ENCODE measurements at regions not wholly inside any gene's neighbourhood (a gene's known extent, or its start where the extent isn't known, plus 50 kb on each side); places are given as distances from the start of the nearest gene placed in this dataset.

DNA sequence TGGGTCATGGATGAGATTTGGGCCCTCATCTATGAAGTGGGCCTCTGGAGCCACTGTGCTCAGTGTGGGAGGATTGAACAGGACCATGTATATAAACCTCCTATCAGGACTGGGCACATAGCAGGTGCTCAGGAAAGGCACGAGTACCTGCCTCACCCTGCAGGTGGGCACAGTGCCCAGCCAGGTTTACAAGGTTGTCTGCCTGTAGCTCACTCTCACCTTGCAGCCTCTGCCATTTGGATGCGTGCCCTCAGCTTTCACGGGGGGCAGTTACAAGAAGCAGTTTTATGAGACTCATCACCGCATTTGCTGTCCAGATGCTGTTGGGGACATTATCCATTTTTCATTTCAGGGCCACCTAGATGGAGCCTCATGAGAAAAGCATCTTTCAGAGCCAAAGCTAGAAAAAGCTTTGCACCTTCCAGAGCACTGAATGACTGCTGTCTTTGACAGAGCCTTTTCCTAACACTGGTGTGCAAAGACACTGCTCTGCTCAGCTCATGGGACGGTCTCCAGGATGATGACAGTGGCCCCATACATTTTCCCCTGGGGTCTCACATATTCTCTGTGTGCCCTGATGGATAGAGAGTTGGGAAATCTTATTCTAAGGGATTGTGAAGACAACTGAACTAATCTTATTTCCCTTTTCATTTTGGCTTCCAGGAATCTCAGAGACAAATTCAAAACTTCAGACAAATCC is 327.5 kb upstream of the RTL1 start:
- Mint-ChIP-seq H3K27me3 (ENCODE audit: low read depth) (no peaks in the 10 kb centered on the region), H3K36me3 (ENCODE audit: low read depth) (no peaks in the 10 kb centered on the region), H3K27ac (peak overlapping the region in 2 of 3 experiments; percentile 88 to 93), H3K4me3 (peak overlapping the region in 2 of 3 experiments; percentile 8 to 36), H3K4me1 (peaks cover 61% of the 10 kb centered on the region), H3K9me3 (no peaks in the 10 kb centered on the region)
- TF ChIP-seq, protein P1, sequence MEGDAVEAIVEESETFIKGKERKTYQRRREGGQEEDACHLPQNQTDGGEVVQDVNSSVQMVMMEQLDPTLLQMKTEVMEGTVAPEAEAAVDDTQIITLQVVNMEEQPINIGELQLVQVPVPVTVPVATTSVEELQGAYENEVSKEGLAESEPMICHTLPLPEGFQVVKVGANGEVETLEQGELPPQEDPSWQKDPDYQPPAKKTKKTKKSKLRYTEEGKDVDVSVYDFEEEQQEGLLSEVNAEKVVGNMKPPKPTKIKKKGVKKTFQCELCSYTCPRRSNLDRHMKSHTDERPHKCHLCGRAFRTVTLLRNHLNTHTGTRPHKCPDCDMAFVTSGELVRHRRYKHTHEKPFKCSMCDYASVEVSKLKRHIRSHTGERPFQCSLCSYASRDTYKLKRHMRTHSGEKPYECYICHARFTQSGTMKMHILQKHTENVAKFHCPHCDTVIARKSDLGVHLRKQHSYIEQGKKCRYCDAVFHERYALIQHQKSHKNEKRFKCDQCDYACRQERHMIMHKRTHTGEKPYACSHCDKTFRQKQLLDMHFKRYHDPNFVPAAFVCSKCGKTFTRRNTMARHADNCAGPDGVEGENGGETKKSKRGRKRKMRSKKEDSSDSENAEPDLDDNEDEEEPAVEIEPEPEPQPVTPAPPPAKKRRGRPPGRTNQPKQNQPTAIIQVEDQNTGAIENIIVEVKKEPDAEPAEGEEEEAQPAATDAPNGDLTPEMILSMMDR (IDR thresholded peaks at IDR 0.05; ENCODE audit: unreplicated experiment in 3 of 3) = no peak

- H3K27me3 Mint-ChIP-seq (ENCODE audit: low read depth) = no peaks in the 10 kb centered on the region
- no peaks in the 10 kb centered on the region for H3K36me3 Mint-ChIP-seq (ENCODE audit: low read depth)
- TF ChIP-seq, protein P1 (IDR thresholded peaks at IDR 0.05; ENCODE audit: unreplicated experiment in 3 of 3) = no peak
- peaks cover 54% of the 10 kb centered on the region for H3K4me1 Mint-ChIP-seq
- no peaks in the 10 kb centered on the region for H3K9me3 Mint-ChIP-seq
- peak overlapping the region in 1 of 3 experiments; percentile 8 for H3K4me3 Mint-ChIP-seq
- peak overlapping the region in 2 of 3 experiments; percentile 88 to 93 for H3K27ac Mint-ChIP-seq
Observed at GRCh38 chr14:101231828-101232227, 328.3 kb upstream of the RTL1 start.

DNA sequence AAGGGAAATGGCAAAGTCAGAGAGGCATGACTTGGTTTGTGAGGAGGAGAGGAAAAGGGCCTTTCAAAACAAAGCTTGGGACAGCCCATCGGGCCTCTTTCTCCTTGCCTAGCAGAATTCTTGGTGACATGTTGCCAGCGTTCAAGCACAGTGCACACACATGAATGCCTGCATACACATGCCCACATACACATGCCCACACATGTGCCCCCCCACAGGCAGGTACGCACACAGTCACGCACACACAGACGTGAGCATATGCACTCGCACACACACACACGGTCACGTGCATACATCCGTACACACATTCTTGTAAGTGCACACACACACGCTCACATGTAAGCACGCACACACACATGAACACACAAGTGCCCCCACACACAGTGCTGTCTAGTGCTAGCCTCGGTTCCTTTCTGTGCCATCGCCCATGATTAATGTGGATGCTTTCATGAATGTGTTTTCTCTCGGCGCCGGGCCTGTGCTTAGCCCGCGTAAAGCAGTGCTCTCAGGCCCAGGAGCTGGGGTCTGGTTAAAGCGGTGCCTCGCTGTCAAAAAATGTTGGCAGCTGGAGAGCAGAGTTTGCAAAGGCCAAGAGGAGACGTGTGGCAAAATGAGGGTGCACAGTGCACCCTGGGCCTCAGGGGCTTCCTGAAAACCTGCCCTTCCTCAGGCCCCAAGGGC is 328.8 kb upstream of the DIO3 start:
- Mint-ChIP-seq H3K27ac (peak overlapping the region in 2 of 3 experiments; percentile 88 to 93), H3K4me1 (peaks cover 49% of the 10 kb centered on the region), H3K4me3 (peak overlapping the region in 1 of 3 experiments; percentile 49), H3K9me3 (no peaks in the 10 kb centered on the region), H3K36me3 (ENCODE audit: low read depth) (no peaks in the 10 kb centered on the region), H3K27me3 (ENCODE audit: low read depth) (peaks cover 2% of the 10 kb centered on the region)
- TF ChIP-seq, protein P1 (IDR thresholded peaks at IDR 0.05; ENCODE audit: unreplicated experiment in 3 of 3) = no peak

- Mint-ChIP-seq H3K9me3 (no peaks in the 10 kb centered on the region), H3K4me1 (peaks cover 47% of the 10 kb centered on the region), H3K27me3 (ENCODE audit: low read depth) (peaks cover 4% of the 10 kb centered on the region), H3K4me3 (peak overlapping the region in 1 of 3 experiments; percentile 29), H3K27ac (peak overlapping the region in 2 of 3 experiments; percentile 93), H3K36me3 (ENCODE audit: low read depth) (no peaks in the 10 kb centered on the region)
- TF ChIP-seq, protein P1 (IDR thresholded peaks at IDR 0.05; ENCODE audit: unreplicated experiment in 3 of 3) = no peak
Observed at GRCh38 chr14:101233021-101233366, 328.3 kb upstream of the DIO3 start.

GRCh38 chr14:101233391-101233790 is 327.9 kb upstream of the DIO3 start:
- Mint-ChIP-seq H3K4me1 (peaks cover 43% of the 10 kb centered on the region), H3K27ac (peak overlapping the region in 2 of 3 experiments; percentile 93), H3K9me3 (no peaks in the 10 kb centered on the region), H3K4me3 (peak overlapping the region in 1 of 3 experiments; percentile 29), H3K27me3 (ENCODE audit: low read depth) (peaks cover 4% of the 10 kb centered on the region), H3K36me3 (ENCODE audit: low read depth) (no peaks in the 10 kb centered on the region)
- TF ChIP-seq, protein P1 (IDR thresholded peaks at IDR 0.05; ENCODE audit: unreplicated experiment in 3 of 3) = no peak

Data from nephron (organoid).